H1 (cell line): ENCODE measurements at regions not wholly inside any gene's neighbourhood (a gene's known extent, or its start where the extent isn't known, plus 50 kb on each side); places are given as distances from the start of the nearest gene placed in this dataset.

ENCODE experiments used
- CTCF ChIA-PET: fragments of 300-600 bp; sonication (Branson Sonifier 250); formaldehyde crosslinking; loops from one replicate; lab custom pipeline; 2021; ENCODE audit not compliant: partially characterized antibody; lab: Charles Lee
- POLR2A ChIA-PET: fragments of 300-600 bp; sonication (Branson Sonifier 250); formaldehyde crosslinking; loops from one replicate; lab custom pipeline; 2021; ENCODE audit warnings: inconsistent platforms; ENCODE audit not compliant: partially characterized antibody; lab: Charles Lee
- DNase-seq, 2 experiments: peaks; one replicate each; pipeline versions ENCODE4 v3.0.0 to v3.0.0-alpha.2; 2010 to 2022; ENCODE audit warnings: low spot score in 2 of 2, low read depth in 1 of 2, mixed read lengths in 1 of 2
- FAIRE-seq: peaks from 2 replicates; lab custom pipeline; 2011; peaks lifted over from hg19 to GRCh38; lab: Jason Lieb, UNC
- H2AFZ ChIP-seq: 2 replicates; pipeline ENCODE4 v1.8.1; 2012; ENCODE audit warnings: low read length, inconsistent platforms
- H2AK5ac ChIP-seq: 2 replicates; pipeline ENCODE4 v1.6.1; 2013; ENCODE audit warnings: low read depth, low read length
- H2BK120ac ChIP-seq: replicated peaks from 2 replicates; pipeline ENCODE3; 2013; ENCODE audit warnings: low read depth, low read length, inconsistent platforms
- H2BK12ac ChIP-seq: 2 replicates; pipeline ENCODE4 v1.6.1; 2013; ENCODE audit warnings: low read depth, low read length
- H2BK15ac ChIP-seq: 2 replicates; pipeline ENCODE4 v1.6.1; 2013; ENCODE audit warnings: low read length
- H2BK20ac ChIP-seq: 2 replicates; pipeline ENCODE4 v1.6.1; 2013; ENCODE audit warnings: low read length
- H2BK5ac ChIP-seq: 2 replicates; pipeline ENCODE4 v1.6.1; 2013; ENCODE audit warnings: low read depth, low read length
- H3K14ac ChIP-seq: 2 replicates; pipeline ENCODE4 v1.6.1; 2013; ENCODE audit warnings: inconsistent platforms; ENCODE audit not compliant: insufficient read length
- H3K18ac ChIP-seq: 2 replicates; pipeline ENCODE4 v1.6.1; 2013; ENCODE audit warnings: low read length; ENCODE audit errors: extremely low read depth
- H3K23ac ChIP-seq: 2 replicates; pipeline ENCODE4 v1.6.1; 2013; ENCODE audit warnings: inconsistent platforms; ENCODE audit not compliant: insufficient read length
- H3K23me2 ChIP-seq: 2 replicates; pipeline ENCODE4 v1.6.1; 2013; ENCODE audit warnings: low read depth, low read length
- H3K27ac ChIP-seq: 2 replicates; pipeline ENCODE4 v1.6.1; 2011; ENCODE audit warnings: low read depth, low read length, inconsistent platforms
- H3K27me3 ChIP-seq, 4 experiments: replicated peaks in 1 of 4; 1 replicate in 1 of 4; 2 replicates in 3 of 4; pipeline versions ENCODE4 v1.6.1 to v1.8.1; 2011 to 2013; ENCODE audit warnings: low read length in 3 of 4, mild to moderate bottlenecking in 3 of 4, inconsistent platforms in 2 of 4, mixed read lengths in 2 of 4, moderate library complexity in 1 of 4; ENCODE audit not compliant: control insufficient read depth in 3 of 4, insufficient read depth in 3 of 4; ENCODE audit errors: extremely low read depth in 1 of 4
- H3K36me3 ChIP-seq, 4 experiments: 2 replicates each; pipeline versions ENCODE4 v1.6.1 to v1.8.1; 2011 to 2013; ENCODE audit warnings: mild to moderate bottlenecking in 4 of 4, low read length in 3 of 4, moderate library complexity in 2 of 4, control low read depth in 1 of 4, inconsistent platforms in 1 of 4; ENCODE audit not compliant: insufficient read depth in 4 of 4, control insufficient read depth in 2 of 4
- H3K4ac ChIP-seq: replicated peaks from 2 replicates; pipeline ENCODE3; 2013; ENCODE audit warnings: low read length, low read depth, mixed read lengths, inconsistent platforms; ENCODE audit not compliant: insufficient read length
- H3K4me1 ChIP-seq, 4 experiments: replicated peaks in 1 of 4; 1 replicate in 1 of 4; 2 replicates in 3 of 4; pipeline versions ENCODE4 v1.6.1 to v1.8.1; 2011 to 2013; ENCODE audit warnings: low read length in 3 of 4, inconsistent platforms in 2 of 4, mixed read lengths in 1 of 4; ENCODE audit not compliant: insufficient read depth in 4 of 4, control insufficient read depth in 3 of 4
- H3K4me2 ChIP-seq, 2 experiments: 2 replicates each; pipeline versions ENCODE4 v1.6.1 to v1.8.1; 2011 to 2013; ENCODE audit warnings: low read depth in 2 of 2, low read length in 2 of 2, control low read depth in 1 of 2, inconsistent platforms in 1 of 2, mild to moderate bottlenecking in 1 of 2; ENCODE audit not compliant: insufficient read depth in 1 of 2
- H3K4me3 ChIP-seq, 4 experiments: fragments of 200-600, 300-600 bp in 1 of 4; sonication (generic), shearing (Covaris generic), sonication (Bioruptor Twin) in 1 of 4; 2 replicates each; pipeline versions ENCODE4 v1.5.1 to v1.8.1; 2011 to 2016; ENCODE audit warnings: low read length in 4 of 4, low read depth in 3 of 4, control low read depth in 2 of 4, inconsistent platforms in 2 of 4, mild to moderate bottlenecking in 2 of 4, mixed read lengths in 1 of 4, moderate library complexity in 1 of 4; ENCODE audit not compliant: insufficient read depth in 2 of 4; ENCODE audit errors: extremely low read depth in 1 of 4
- H3K56ac ChIP-seq: replicated peaks from 2 replicates; pipeline ENCODE3; 2013; ENCODE audit warnings: low read depth, mild to moderate bottlenecking, mixed read lengths, low read length, inconsistent platforms; ENCODE audit not compliant: insufficient read length
- H3K79me1 ChIP-seq: 2 replicates; pipeline ENCODE4 v1.6.1; 2013; ENCODE audit warnings: low read depth, low read length, control low read depth
- H3K79me2 ChIP-seq, 2 experiments: 2 replicates each; pipeline versions ENCODE4 v1.6.1 to v1.8.1; 2012 to 2013; ENCODE audit warnings: low read length in 2 of 2, mild to moderate bottlenecking in 2 of 2, inconsistent platforms in 1 of 2; ENCODE audit not compliant: insufficient read depth in 2 of 2, control insufficient read depth in 1 of 2
- H3K9ac ChIP-seq, 4 experiments: replicated peaks in 1 of 4; 1 replicate in 1 of 4; 2 replicates in 3 of 4; pipeline versions ENCODE4 v1.6.1 to v1.8.1; 2011 to 2013; ENCODE audit warnings: low read depth in 3 of 4, low read length in 3 of 4, control low read depth in 2 of 4, mild to moderate bottlenecking in 2 of 4, moderate library complexity in 2 of 4, inconsistent platforms in 1 of 4; ENCODE audit errors: extremely low read depth in 1 of 4
- H3K9me3 ChIP-seq, 2 experiments: 2 replicates each; pipeline versions ENCODE4 v1.6.1 to v1.8.1; 2012 to 2013; ENCODE audit warnings: mild to moderate bottlenecking in 2 of 2, moderate library complexity in 2 of 2, control low read depth in 1 of 2, inconsistent platforms in 1 of 2, low read depth in 1 of 2, low read length in 1 of 2, mixed read lengths in 1 of 2; ENCODE audit not compliant: insufficient read depth in 2 of 2
- H4K20me1 ChIP-seq, 2 experiments: replicated peaks in 1 of 2; 2 replicates each; pipeline versions ENCODE3 to v1.8.1; 2011 to 2013; ENCODE audit warnings: inconsistent platforms in 2 of 2, low read length in 2 of 2, mild to moderate bottlenecking in 1 of 2; ENCODE audit not compliant: insufficient read depth in 2 of 2, control insufficient read depth in 1 of 2
- H4K5ac ChIP-seq: 2 replicates; pipeline ENCODE4 v1.6.1; 2013; ENCODE audit warnings: low read length, low read depth, mixed read lengths, inconsistent platforms; ENCODE audit not compliant: insufficient read length
- H4K8ac ChIP-seq: 2 replicates; pipeline ENCODE4 v1.8.0; 2013; ENCODE audit warnings: mild to moderate bottlenecking, moderate library complexity, low read length, inconsistent platforms; ENCODE audit not compliant: insufficient read depth; ENCODE audit errors: extremely low read depth
- H4K91ac ChIP-seq: replicated peaks from 2 replicates; pipeline ENCODE3; 2013; ENCODE audit warnings: low read length, mixed read lengths, inconsistent platforms; ENCODE audit not compliant: insufficient read length
- BCL11A ChIP-seq, 2 experiments: IDR thresholded peaks; one replicate each; pipeline ENCODE4 v1.6.1; 2011; ENCODE audit warnings: low read depth in 2 of 2, low read length in 2 of 2, mild to moderate bottlenecking in 2 of 2
- BRCA1 ChIP-seq: IDR thresholded peaks from 2 replicates; pipeline ENCODE4 v1.6.1; 2012; ENCODE audit warnings: low read depth, low read length, improper control_type of control experiment
- CBX5 ChIP-seq: fragments of 300-800, 300-1000 bp; sonication (generic); IDR thresholded peaks from 2 replicates; pipeline ENCODE4 v1.7.1; 2016; ENCODE audit warnings: antibody characterized with exemption, low read length, low read depth
- CEBPB ChIP-seq: IDR thresholded peaks from 2 replicates; pipeline ENCODE4 v1.6.1; 2012; ENCODE audit warnings: low read depth, low read length
- CTBP2 ChIP-seq: IDR thresholded peaks from 2 replicates; pipeline ENCODE4 v1.7.0; 2011; ENCODE audit warnings: borderline replicate concordance, mild to moderate bottlenecking, moderate library complexity, mixed read lengths, low read length; ENCODE audit not compliant: insufficient read depth, insufficient read length
- EZH2 ChIP-seq: fragments of 200-600 bp; sonication (generic); IDR thresholded peaks from 2 replicates; pipeline ENCODE4 v1.7.1; 2012; ENCODE audit warnings: low read depth, mild to moderate bottlenecking, moderate library complexity, low read length, inconsistent platforms; ENCODE audit not compliant: severe bottlenecking
- HDAC2 ChIP-seq, 2 experiments: fragments of 300-600 bp in 1 of 2; sonication (generic) in 1 of 2; IDR thresholded peaks; 2 replicates each; pipeline ENCODE4 v1.6.1; 2011 to 2012; ENCODE audit warnings: low read depth in 2 of 2, low read length in 2 of 2, mild to moderate bottlenecking in 2 of 2, moderate library complexity in 2 of 2, borderline replicate concordance in 1 of 2, inconsistent platforms in 1 of 2
- HDAC6 ChIP-seq: IDR thresholded peaks from one replicate; pipeline ENCODE4 v1.7.1; 2012; ENCODE audit warnings: low read depth, mild to moderate bottlenecking, inconsistent platforms, low read length, moderate library complexity
- NANOG ChIP-seq: IDR thresholded peaks from 2 replicates; pipeline ENCODE4 v1.6.1; 2011; ENCODE audit warnings: low read length, low read depth, mild to moderate bottlenecking, inconsistent platforms; ENCODE audit not compliant: insufficient read depth, poor library complexity, severe bottlenecking
- RBBP5 ChIP-seq: IDR thresholded peaks from 2 replicates; pipeline ENCODE4 v1.7.1; 2012; ENCODE audit warnings: low read depth, mild to moderate bottlenecking, inconsistent platforms, low read length, moderate library complexity, borderline replicate concordance
- SAP30 ChIP-seq: fragments of 300-600 bp; sonication (generic); IDR thresholded peaks from 2 replicates; pipeline ENCODE4 v1.7.1; 2012; ENCODE audit warnings: low read length, moderate library complexity, mild to moderate bottlenecking, inconsistent platforms; ENCODE audit not compliant: insufficient read depth, insufficient replicate concordance
- SIRT6 ChIP-seq: IDR thresholded peaks from one replicate; pipeline ENCODE4 v1.7.1; 2012; ENCODE audit warnings: low read length, inconsistent platforms
- WGBS, 2 experiments: shearing (Covaris generic) in 1 of 2; methylation state at CpG; one replicate each; pipeline versions ENCODE4 v1.1.6 to v1.1.7; 2013 to 2015; ENCODE audit warnings: low lambda C conversion rate in 2 of 2, mixed read lengths in 2 of 2, inconsistent platforms in 1 of 2, low coverage in 1 of 2, missing lambda C conversion rate in 1 of 2; ENCODE audit not compliant: insufficient replicate concordance in 2 of 2, insufficient coverage in 1 of 2, insufficient read length in 1 of 2; ENCODE audit errors: extremely low coverage in 1 of 2, missing lambda C conversion rate in 1 of 2; 5-methylcytosine and 5-hydroxymethylcytosine counted together
- TF ChIP-seq, protein P1 (sequence below): IDR thresholded peaks from 2 replicates; pipeline ENCODE4 v1.6.1; 2012; ENCODE audit warnings: low read length, inconsistent platforms

DNA sequence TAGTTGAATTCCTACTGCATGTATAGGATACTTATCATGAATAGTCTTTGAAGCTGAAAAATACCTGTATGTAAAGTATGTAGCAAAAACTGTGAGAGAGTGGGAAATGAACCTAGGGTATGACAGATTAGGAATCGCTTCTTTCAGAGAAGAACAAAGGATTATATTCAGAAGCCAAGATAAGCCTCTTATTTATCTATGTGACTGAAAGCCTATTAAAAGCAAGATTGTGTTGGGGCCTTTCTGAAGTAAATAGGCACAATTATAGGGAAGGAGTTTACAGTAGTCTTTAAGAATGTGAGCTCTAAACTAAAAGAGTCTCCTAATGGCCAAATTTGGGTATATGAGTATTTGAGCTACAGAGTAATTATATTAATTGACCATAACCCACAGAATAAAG lies 102.1 kb downstream of the MTERF1 start:
- no peak overlapping the region for H2BK5ac ChIP-seq
- no peak overlapping the region for H2BK120ac ChIP-seq
- H3K4me1 ChIP-seq: no peaks in the 10 kb centered on the region
- no peak overlapping the region for H3K14ac ChIP-seq
- POLR2A ChIA-PET: no interaction called here
- H3K79me2 ChIP-seq: no peaks in the 10 kb centered on the region
- no peak overlapping the region for H2AK5ac ChIP-seq
- no peak overlapping the region for H4K8ac ChIP-seq
- no peaks in the 10 kb centered on the region for H3K23me2 ChIP-seq
- no peak overlapping the region for H2AFZ ChIP-seq
- no peak overlapping the region for H3K4me2 ChIP-seq
- H3K79me1 ChIP-seq: no peaks in the 10 kb centered on the region
- no peaks in the 10 kb centered on the region for H3K9me3 ChIP-seq
- H3K56ac ChIP-seq: no peak overlapping the region
- CTCF ChIA-PET: no interaction called here
- no peaks in the 10 kb centered on the region for H4K20me1 ChIP-seq
- no peak overlapping the region for H4K5ac ChIP-seq
- FAIRE-seq (no peak), DNase-seq (no peak)
- H4K91ac ChIP-seq: no peak overlapping the region
- H3K4ac ChIP-seq: no peak overlapping the region
- 82% methylated on average over 1 of the region's 1 CpG; no CpG with 5 or more reads in 1 of the 2 experiments for WGBS, 2 experiments
- H3K36me3 ChIP-seq: no peaks in the 10 kb centered on the region
- H3K27me3 ChIP-seq: no peaks in the 10 kb centered on the region
- H2BK15ac ChIP-seq: no peak overlapping the region
- H2BK20ac ChIP-seq: no peak overlapping the region
- no peak overlapping the region for H3K27ac ChIP-seq
- H3K9ac ChIP-seq: no peak overlapping the region
- no peak overlapping the region for H3K4me3 ChIP-seq
- H2BK12ac ChIP-seq: no peak overlapping the region
- H3K23ac ChIP-seq: no peak overlapping the region
- H3K18ac ChIP-seq: no peak overlapping the region
- TF ChIP-seq BCL11A (IDR thresholded peaks at IDR 0.05; ENCODE audit: low read depth in 2 of 2, low read length in 2 of 2) (no peak), HDAC6 (no peak), CTBP2 (no peak), NANOG (no peak), EZH2 (no peak), SIRT6 (no peak), BRCA1 (no peak), RBBP5 (no peak), CBX5 (no peak), HDAC2 (IDR thresholded peaks at IDR 0.05; ENCODE audit: borderline replicate concordance in 1 of 2, low read depth in 2 of 2, low read length in 2 of 2) (no peak), CEBPB (no peak), SAP30 (no peak)
- TF ChIP-seq, protein P1, sequence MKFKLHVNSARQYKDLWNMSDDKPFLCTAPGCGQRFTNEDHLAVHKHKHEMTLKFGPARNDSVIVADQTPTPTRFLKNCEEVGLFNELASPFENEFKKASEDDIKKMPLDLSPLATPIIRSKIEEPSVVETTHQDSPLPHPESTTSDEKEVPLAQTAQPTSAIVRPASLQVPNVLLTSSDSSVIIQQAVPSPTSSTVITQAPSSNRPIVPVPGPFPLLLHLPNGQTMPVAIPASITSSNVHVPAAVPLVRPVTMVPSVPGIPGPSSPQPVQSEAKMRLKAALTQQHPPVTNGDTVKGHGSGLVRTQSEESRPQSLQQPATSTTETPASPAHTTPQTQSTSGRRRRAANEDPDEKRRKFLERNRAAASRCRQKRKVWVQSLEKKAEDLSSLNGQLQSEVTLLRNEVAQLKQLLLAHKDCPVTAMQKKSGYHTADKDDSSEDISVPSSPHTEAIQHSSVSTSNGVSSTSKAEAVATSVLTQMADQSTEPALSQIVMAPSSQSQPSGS: no peak
